ENCODE measurements at regions not wholly inside any gene's neighbourhood (a gene's known extent, or its start where the extent isn't known, plus 50 kb on each side); places are given as distances from the start of the nearest gene placed in this dataset.

DNA sequence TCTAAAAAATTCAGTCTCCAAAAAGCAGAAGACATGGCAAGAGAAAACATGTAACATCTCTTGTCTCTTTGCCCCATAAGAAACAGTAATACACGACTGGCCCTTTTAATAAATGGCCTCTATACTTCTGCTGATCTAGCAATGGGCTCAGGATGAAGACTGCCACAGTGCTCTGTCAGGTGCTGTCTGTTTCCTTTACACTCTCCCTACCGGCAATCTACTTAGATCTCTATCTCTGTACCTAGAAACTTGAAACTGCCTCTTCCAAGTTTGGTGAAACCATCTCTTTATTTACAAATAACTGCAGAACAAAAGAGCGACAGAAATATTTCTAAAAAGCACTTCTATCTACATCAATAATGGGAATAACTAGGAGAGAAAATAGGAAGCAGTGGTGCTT is 685.2 kb upstream of the INTU start:
- Histone ChIP-seq H3K4me1 (ENCODE audit: insufficient read depth, low read length) (no peaks in the 10 kb centered on the region), H3K9ac (ENCODE audit: low read depth, low read length) (no peak overlapping the region), H3K36me3 (ENCODE audit: insufficient read depth, low read length) (no peaks in the 10 kb centered on the region), H3K27me3 (ENCODE audit: insufficient read depth, low read length, poor library complexity) (no peaks in the 10 kb centered on the region), H3K79me2 (ENCODE audit: insufficient read depth, low read length) (no peaks in the 10 kb centered on the region), H3K4me2 (ENCODE audit: insufficient read depth, low read length) (no peak overlapping the region), H3K4me3 (ENCODE audit: low read depth in 1 of 2, low read length in 2 of 2) (no peak overlapping the region), H2AFZ (ENCODE audit: low read depth, low read length) (no peak overlapping the region), H3K9me3 (ENCODE audit: insufficient read depth, low read length, severe bottlenecking) (no peaks in the 10 kb centered on the region), H3K27ac (ENCODE audit: low read length) (no peak overlapping the region), H4K20me1 (ENCODE audit: insufficient read depth, low read length) (no peaks in the 10 kb centered on the region)
- TF ChIP-seq, protein P1, sequence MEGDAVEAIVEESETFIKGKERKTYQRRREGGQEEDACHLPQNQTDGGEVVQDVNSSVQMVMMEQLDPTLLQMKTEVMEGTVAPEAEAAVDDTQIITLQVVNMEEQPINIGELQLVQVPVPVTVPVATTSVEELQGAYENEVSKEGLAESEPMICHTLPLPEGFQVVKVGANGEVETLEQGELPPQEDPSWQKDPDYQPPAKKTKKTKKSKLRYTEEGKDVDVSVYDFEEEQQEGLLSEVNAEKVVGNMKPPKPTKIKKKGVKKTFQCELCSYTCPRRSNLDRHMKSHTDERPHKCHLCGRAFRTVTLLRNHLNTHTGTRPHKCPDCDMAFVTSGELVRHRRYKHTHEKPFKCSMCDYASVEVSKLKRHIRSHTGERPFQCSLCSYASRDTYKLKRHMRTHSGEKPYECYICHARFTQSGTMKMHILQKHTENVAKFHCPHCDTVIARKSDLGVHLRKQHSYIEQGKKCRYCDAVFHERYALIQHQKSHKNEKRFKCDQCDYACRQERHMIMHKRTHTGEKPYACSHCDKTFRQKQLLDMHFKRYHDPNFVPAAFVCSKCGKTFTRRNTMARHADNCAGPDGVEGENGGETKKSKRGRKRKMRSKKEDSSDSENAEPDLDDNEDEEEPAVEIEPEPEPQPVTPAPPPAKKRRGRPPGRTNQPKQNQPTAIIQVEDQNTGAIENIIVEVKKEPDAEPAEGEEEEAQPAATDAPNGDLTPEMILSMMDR (IDR thresholded peaks at IDR 0.05; ENCODE audit: borderline replicate concordance, extremely low read depth, low read length, poor library complexity, severe bottlenecking) = no peak
- no peak for TF ChIP-seq EZH2 (IDR thresholded peaks at IDR 0.05; ENCODE audit: borderline replicate concordance, low read depth, low read length, severe bottlenecking)
- DNase-seq (no peak), ATAC-seq (ENCODE audit: insufficient read depth, low read depth) (0 out of 3 replicates have a peak, but pooled peaks have one; percentile 35)

GRCh38 chr4:126954537-126955291 is 678.0 kb upstream of the INTU start:
- TF ChIP-seq, protein P1 (IDR thresholded peaks at IDR 0.05; ENCODE audit: borderline replicate concordance, extremely low read depth, low read length, poor library complexity, severe bottlenecking) = no peak
- no peak for TF ChIP-seq EZH2 (IDR thresholded peaks at IDR 0.05; ENCODE audit: borderline replicate concordance, low read depth, low read length, severe bottlenecking)
- H4K20me1 ChIP-seq (ENCODE audit: insufficient read depth, low read length) = no peaks in the 10 kb centered on the region
- H3K9ac ChIP-seq (ENCODE audit: low read depth, low read length) = no peak overlapping the region
- H2AFZ ChIP-seq (ENCODE audit: low read depth, low read length) = no peak overlapping the region
- no peak for ATAC-seq (ENCODE audit: insufficient read depth, low read depth)
- H3K36me3 ChIP-seq (ENCODE audit: insufficient read depth, low read length) = no peaks in the 10 kb centered on the region
- H3K4me3 ChIP-seq (ENCODE audit: low read depth in 1 of 2, low read length in 2 of 2) = no peak overlapping the region
- H3K27me3 ChIP-seq (ENCODE audit: insufficient read depth, low read length, poor library complexity) = no peaks in the 10 kb centered on the region
- H3K79me2 ChIP-seq (ENCODE audit: insufficient read depth, low read length) = no peaks in the 10 kb centered on the region
- no peak for DNase-seq
- H3K4me2 ChIP-seq (ENCODE audit: insufficient read depth, low read length) = no peak overlapping the region
- H3K4me1 ChIP-seq (ENCODE audit: insufficient read depth, low read length) = no peaks in the 10 kb centered on the region
- no peaks in the 10 kb centered on the region for H3K9me3 ChIP-seq (ENCODE audit: insufficient read depth, low read length, severe bottlenecking)
- no peak overlapping the region for H3K27ac ChIP-seq (ENCODE audit: low read length)

DNA sequence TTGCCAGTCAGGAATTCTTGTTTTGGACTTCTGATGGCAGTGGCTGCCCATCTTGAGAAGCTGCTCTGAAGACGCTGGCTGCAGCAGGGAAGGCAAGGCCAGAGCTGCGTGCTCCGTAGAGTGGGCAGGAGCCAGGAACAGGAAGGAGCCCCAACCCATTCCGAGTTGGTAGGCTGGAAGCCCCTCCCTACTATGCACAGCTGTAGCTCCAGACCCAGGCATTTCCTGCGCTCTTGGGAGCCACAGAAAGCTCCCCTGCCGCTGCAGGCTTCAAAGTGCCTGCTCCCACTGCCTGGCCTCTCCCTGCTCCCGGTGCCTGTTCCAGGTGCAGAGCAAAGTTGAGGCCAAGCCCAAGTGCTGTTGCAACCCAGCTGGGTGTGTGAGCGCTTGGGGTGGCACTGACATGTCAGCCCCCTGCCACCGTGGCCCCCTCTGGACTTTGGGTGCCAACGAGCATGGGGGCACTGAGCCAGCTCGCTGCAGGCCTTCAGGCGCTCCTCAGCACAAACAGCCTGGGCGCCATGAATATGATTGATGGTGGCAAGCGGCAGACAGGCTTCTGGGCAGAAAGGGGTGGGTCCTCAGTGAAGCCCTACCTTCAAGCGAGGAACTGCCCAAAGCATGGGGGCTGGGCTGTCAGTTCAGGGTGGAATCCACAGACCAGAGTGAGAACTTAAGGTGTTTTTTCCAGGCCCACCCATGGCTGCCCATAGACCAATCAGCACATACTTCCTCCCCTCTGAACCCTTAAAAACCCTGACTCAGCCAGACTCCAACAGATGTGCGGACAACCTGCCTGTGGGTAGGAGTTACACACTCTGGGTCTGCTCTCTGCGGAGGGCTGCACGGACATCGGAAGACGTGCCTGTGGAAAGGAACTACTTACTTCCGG is 677.2 kb upstream of the INTU start:
- H3K79me2 ChIP-seq (ENCODE audit: insufficient read depth, low read length) = no peaks in the 10 kb centered on the region
- TF ChIP-seq EZH2 (IDR thresholded peaks at IDR 0.05; ENCODE audit: borderline replicate concordance, low read depth, low read length, severe bottlenecking) = no peak
- TF ChIP-seq, protein P1 (IDR thresholded peaks at IDR 0.05; ENCODE audit: borderline replicate concordance, extremely low read depth, low read length, poor library complexity, severe bottlenecking) = no peak
- no peak overlapping the region for H3K27ac ChIP-seq (ENCODE audit: low read length)
- DNase-seq (no peak), ATAC-seq (ENCODE audit: insufficient read depth, low read depth) (no peak)
- H3K9ac ChIP-seq (ENCODE audit: low read depth, low read length) = no peak overlapping the region
- no peaks in the 10 kb centered on the region for H3K4me1 ChIP-seq (ENCODE audit: insufficient read depth, low read length)
- no peaks in the 10 kb centered on the region for H3K36me3 ChIP-seq (ENCODE audit: insufficient read depth, low read length)
- no peak overlapping the region for H2AFZ ChIP-seq (ENCODE audit: low read depth, low read length)
- no peaks in the 10 kb centered on the region for H3K9me3 ChIP-seq (ENCODE audit: insufficient read depth, low read length, severe bottlenecking)
- H3K4me3 ChIP-seq (ENCODE audit: low read depth in 1 of 2, low read length in 2 of 2) = no peak overlapping the region
- no peaks in the 10 kb centered on the region for H3K27me3 ChIP-seq (ENCODE audit: insufficient read depth, low read length, poor library complexity)
- no peaks in the 10 kb centered on the region for H4K20me1 ChIP-seq (ENCODE audit: insufficient read depth, low read length)
- no peak overlapping the region for H3K4me2 ChIP-seq (ENCODE audit: insufficient read depth, low read length)
